PC-9 (cell line): ENCODE measurements at regions not wholly inside any gene's neighbourhood (a gene's known extent, or its start where the extent isn't known, plus 50 kb on each side); places are given as distances from the start of the nearest gene placed in this dataset.
"Not testable (repeated sequence)": the region's sequence is repeated elsewhere in the genome, so short reads cannot be mapped to it uniquely, and the experiment has no call there.

Experiments used
- BruUV-seq: library from RNA; stranded (reverse); fragments of 400-500 nt; replicated peaks from 2 replicates; lab custom pipeline; 2021; lab: Mats Ljungman, UMichigan
- CTCF ChIA-PET: fragments of 300-600 bp; sonication (Branson Sonifier 250); formaldehyde crosslinking; loops from one replicate; lab custom pipeline; 2022; ENCODE audit warnings: antibody characterized with exemption; lab: Charles Lee
- POLR2A ChIA-PET: fragments of 300-600 bp; sonication (Branson Sonifier 250); formaldehyde crosslinking; loops from one replicate; lab custom pipeline; 2022; ENCODE audit warnings: antibody characterized with exemption; ENCODE audit not compliant: unreplicated experiment; lab: Charles Lee
- DNase-seq, 2 experiments: peaks; one replicate each; pipeline versions ENCODE4 v3.0.0 to v3.0.0-alpha.2; 2015 to 2022; ENCODE audit warnings: mixed read lengths in 1 of 2
- H2AFZ ChIP-seq: fragments of 200-600 bp; sonication (generic); 2 replicates; pipeline ENCODE4 v1.8.1; 2017; ENCODE audit warnings: antibody characterized with exemption
- H3F3A ChIP-seq: fragments of 200-600 bp; sonication (generic); 2 replicates; pipeline ENCODE4 v1.8.1; 2017; ENCODE audit warnings: antibody characterized with exemption, mild to moderate bottlenecking, low read depth; ENCODE audit not compliant: insufficient read depth
- H3K27ac ChIP-seq: fragments of 200-600 bp; sonication (generic); 2 replicates; pipeline ENCODE4 v1.6.1; 2016; ENCODE audit warnings: mixed run types
- H3K27me3 ChIP-seq: fragments of 200-600 bp; sonication (generic); 2 replicates; pipeline ENCODE4 v1.6.1; 2016; ENCODE audit warnings: low read depth, mixed run types; ENCODE audit not compliant: insufficient read depth
- H3K36me3 ChIP-seq: fragments of 200-600 bp; sonication (generic); 2 replicates; pipeline ENCODE4 v1.6.1; 2016; ENCODE audit warnings: low read depth, mixed run types
- H3K4me1 ChIP-seq: fragments of 200-600 bp; sonication (generic); replicated peaks from 2 replicates; pipeline ENCODE4 v1.6.1; 2016; ENCODE audit warnings: mixed run types; ENCODE audit not compliant: insufficient read depth
- H3K4me2 ChIP-seq: fragments of 200-600 bp; sonication (generic); 2 replicates; pipeline ENCODE4 v1.6.1; 2017; ENCODE audit warnings: mixed run types
- H3K4me3 ChIP-seq: fragments of 200-600 bp; sonication (generic); 2 replicates; pipeline ENCODE4 v1.6.1; 2016; ENCODE audit warnings: mixed run types
- H3K79me2 ChIP-seq: fragments of 200-600 bp; sonication (generic); 2 replicates; pipeline ENCODE4 v1.6.1; 2017; ENCODE audit warnings: low read depth, mixed run types
- H3K9me2 ChIP-seq: fragments of 200-600 bp; sonication (generic); 2 replicates; pipeline ENCODE4 v1.8.1; 2017; ENCODE audit warnings: mild to moderate bottlenecking; ENCODE audit not compliant: insufficient read depth
- H3K9me3 ChIP-seq: fragments of 200-600 bp; sonication (generic); 2 replicates; pipeline ENCODE4 v1.8.1; 2016; ENCODE audit warnings: low read depth; ENCODE audit not compliant: insufficient read depth
- H4K20me1 ChIP-seq: fragments of 200-600 bp; sonication (generic); 2 replicates; pipeline ENCODE4 v1.8.1; 2017; ENCODE audit not compliant: insufficient read depth
- EZH2 ChIP-seq: fragments of 200-600 bp; sonication (generic); IDR thresholded peaks from 2 replicates; pipeline ENCODE4 v1.8.0; 2017; ENCODE audit warnings: antibody characterized with exemption, low read depth
- intact Hi-C: fragments of 100-400 bp; cut with micrococcal nuclease; formaldehyde crosslinking; loops from one replicate; pipeline ENCODE4 v1.10.0; 2022; ENCODE audit not compliant: unreplicated experiment
- TF ChIP-seq, protein P1 (sequence below): fragments of 200-600 bp; sonication (generic); conservative IDR thresholded peaks from 2 replicates; pipeline ENCODE4 v1.6.1; 2017; ENCODE audit warnings: mixed run types, antibody characterized with exemption, mild to moderate bottlenecking, moderate library complexity

DNA sequence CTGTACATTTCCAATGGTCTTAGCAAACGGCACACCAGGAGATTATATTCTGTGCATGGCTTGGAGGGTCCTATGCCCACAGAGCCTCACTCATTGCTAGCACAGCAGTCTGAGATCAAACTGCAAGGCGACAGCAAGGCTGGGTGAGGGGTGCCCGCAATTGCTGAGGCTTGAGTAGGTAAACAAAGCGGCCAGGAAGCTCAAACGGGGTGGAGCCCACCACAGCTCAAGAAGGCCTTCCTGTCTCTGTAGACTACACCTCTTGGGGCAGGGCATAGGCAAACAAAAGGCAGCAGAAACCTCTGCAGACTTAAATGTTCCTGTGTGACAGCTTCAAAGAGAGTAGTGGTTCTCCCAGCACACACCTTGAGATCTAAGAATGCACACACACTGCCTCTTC is 91.3 kb downstream of the OR4A5 start:
- H3F3A ChIP-seq, BruUV-seq, H3K27me3 ChIP-seq, H4K20me1 ChIP-seq, H3K4me3 ChIP-seq, H2AFZ ChIP-seq, DNase-seq, POLR2A ChIA-PET, H3K4me2 ChIP-seq, H3K27ac ChIP-seq, H3K9me3 ChIP-seq, H3K79me2 ChIP-seq, H3K4me1 ChIP-seq, H3K36me3 ChIP-seq, intact Hi-C loops, H3K9me2 ChIP-seq, CTCF ChIA-PET: not testable (repeated sequence)

DNA sequence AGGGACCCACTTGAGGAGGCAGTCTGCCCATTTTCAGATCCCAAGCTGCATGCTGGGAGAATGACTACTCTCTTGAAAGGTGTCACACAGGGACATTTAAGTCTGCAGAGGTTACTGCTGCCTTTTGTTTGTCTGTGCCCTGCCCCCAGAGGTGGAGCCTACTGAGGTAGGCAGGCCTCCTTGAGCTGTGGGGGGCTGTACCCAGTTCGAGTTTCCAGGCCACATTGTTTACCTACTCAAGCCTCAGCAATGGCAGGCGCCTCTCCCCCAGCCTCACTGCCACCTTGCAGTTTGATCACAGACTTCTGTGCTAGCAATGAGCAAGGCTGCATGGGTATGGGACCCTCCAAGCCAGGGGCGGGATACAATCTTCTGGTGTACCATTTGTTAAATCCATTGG is 126.0 kb downstream of the OR4A5 start:
- Histone ChIP-seq H3K4me3 (no peak overlapping the region), H3K27ac (no peak overlapping the region), H3K4me1 (no peaks in the 10 kb centered on the region), H3K36me3 (no peaks in the 10 kb centered on the region), H3F3A (no peaks in the 10 kb centered on the region), H3K9me2 (no peaks in the 10 kb centered on the region), H3K4me2 (no peak overlapping the region), H2AFZ (no peak overlapping the region), H3K9me3 (peaks cover 26% of the 10 kb centered on the region), H3K79me2 (no peaks in the 10 kb centered on the region), H4K20me1 (no peaks in the 10 kb centered on the region), H3K27me3 (no peaks in the 10 kb centered on the region)
- no peak for TF ChIP-seq EZH2
- TF ChIP-seq, protein P1, sequence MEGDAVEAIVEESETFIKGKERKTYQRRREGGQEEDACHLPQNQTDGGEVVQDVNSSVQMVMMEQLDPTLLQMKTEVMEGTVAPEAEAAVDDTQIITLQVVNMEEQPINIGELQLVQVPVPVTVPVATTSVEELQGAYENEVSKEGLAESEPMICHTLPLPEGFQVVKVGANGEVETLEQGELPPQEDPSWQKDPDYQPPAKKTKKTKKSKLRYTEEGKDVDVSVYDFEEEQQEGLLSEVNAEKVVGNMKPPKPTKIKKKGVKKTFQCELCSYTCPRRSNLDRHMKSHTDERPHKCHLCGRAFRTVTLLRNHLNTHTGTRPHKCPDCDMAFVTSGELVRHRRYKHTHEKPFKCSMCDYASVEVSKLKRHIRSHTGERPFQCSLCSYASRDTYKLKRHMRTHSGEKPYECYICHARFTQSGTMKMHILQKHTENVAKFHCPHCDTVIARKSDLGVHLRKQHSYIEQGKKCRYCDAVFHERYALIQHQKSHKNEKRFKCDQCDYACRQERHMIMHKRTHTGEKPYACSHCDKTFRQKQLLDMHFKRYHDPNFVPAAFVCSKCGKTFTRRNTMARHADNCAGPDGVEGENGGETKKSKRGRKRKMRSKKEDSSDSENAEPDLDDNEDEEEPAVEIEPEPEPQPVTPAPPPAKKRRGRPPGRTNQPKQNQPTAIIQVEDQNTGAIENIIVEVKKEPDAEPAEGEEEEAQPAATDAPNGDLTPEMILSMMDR = no peak
- POLR2A ChIA-PET = no interaction called here
- DNase-seq = no peak
- CTCF ChIA-PET = no interaction called here
- BruUV-seq = no TSS peak
- intact Hi-C loops = no loop called here

DNA sequence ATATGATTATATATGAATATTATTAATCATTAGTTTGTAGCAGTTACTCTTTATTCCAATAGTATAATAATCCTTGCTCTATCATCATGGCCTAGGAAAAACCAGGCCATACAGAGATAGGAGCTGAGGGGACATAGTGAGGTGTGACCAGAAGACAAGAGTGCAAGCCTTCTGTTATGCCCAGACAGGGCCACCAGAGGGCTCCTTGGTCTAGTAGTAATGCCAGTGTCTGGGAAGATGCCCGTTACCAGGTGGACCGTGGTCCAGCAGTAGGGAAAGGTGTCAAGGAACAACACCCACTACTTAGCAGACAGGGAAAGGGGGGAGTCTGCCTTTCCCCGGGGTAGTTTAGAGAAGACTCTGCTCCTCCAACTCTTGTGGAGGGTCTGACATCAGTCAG is 148.4 kb downstream of the OR4A5 start:
- H3K27ac ChIP-seq, intact Hi-C loops, H3K4me1 ChIP-seq, H3K4me2 ChIP-seq, H3F3A ChIP-seq, H3K79me2 ChIP-seq, H3K9me2 ChIP-seq, H3K4me3 ChIP-seq, H2AFZ ChIP-seq, CTCF ChIA-PET, BruUV-seq, H3K27me3 ChIP-seq, DNase-seq, H3K9me3 ChIP-seq, POLR2A ChIA-PET, H4K20me1 ChIP-seq, H3K36me3 ChIP-seq: not testable (repeated sequence)
- TF ChIP-seq, protein P1 = peak; percentile 61
